B cell (primary cell): ENCODE measurements at regions not wholly inside any gene's neighbourhood (a gene's known extent, or its start where the extent isn't known, plus 50 kb on each side); places are given as distances from the start of the nearest gene placed in this dataset.

ENCODE experiments used
- ATAC-seq: fragments of 200-7000 bp; cut with Tn5 transposase; one replicate; pipeline ENCODE4 v1.10.0; 2021; ENCODE audit warnings: low read depth, mild to moderate bottlenecking, moderate number of reproducible peaks, moderate library complexity
- CTCF ChIA-PET: fragments of 350-600 bp; sonication (Branson Sonifier 250); formaldehyde crosslinking; loops from one replicate; lab custom pipeline; 2021; ENCODE audit warnings: antibody characterized with exemption, inconsistent platforms; lab: Charles Lee
- POLR2A ChIA-PET: fragments of 350-600 bp; sonication (Branson Sonifier 250); formaldehyde crosslinking; loops from one replicate; lab custom pipeline; 2021; ENCODE audit warnings: antibody characterized with exemption; lab: Charles Lee
- DNase-seq: peaks from one replicate; pipeline ENCODE4 v3.0.0; 2013
- H2AFZ ChIP-seq: 2 replicates; pipeline ENCODE4 v1.6.1; 2012; ENCODE audit warnings: mild to moderate bottlenecking, low read depth, low read length; ENCODE audit not compliant: insufficient read depth, poor library complexity, severe bottlenecking
- H3K27ac ChIP-seq, 2 donors: 1 replicate in 1 of 2; 2 replicates in 1 of 2; pipeline ENCODE4 v1.5.1; 2012 to 2013; ENCODE audit warnings: low read length in 2 of 2, mild to moderate bottlenecking in 2 of 2, moderate library complexity in 1 of 2
- H3K27me3 ChIP-seq, 4 experiments: fragments of 200-600 bp in 1 of 4; sonication (generic) in 1 of 4; replicated peaks in 1 of 4; 1 replicate in 2 of 4; 2 replicates in 2 of 4; pipeline versions ENCODE4 v1.6.1 to v1.7.0; 2013 to 2016; ENCODE audit warnings: low read length in 3 of 4, mild to moderate bottlenecking in 2 of 4, mixed read lengths in 1 of 4, moderate library complexity in 1 of 4; ENCODE audit not compliant: insufficient read depth in 4 of 4, control insufficient read depth in 3 of 4; ENCODE audit errors: control extremely low read depth in 1 of 4
- H3K36me3 ChIP-seq, 2 experiments: replicated peaks in 1 of 2; 1 replicate in 1 of 2; 2 replicates in 1 of 2; pipeline versions ENCODE4 v1.6.1 to v1.7.1; 2013; ENCODE audit warnings: low read length in 1 of 2; ENCODE audit not compliant: insufficient read depth in 2 of 2, control insufficient read depth in 1 of 2; ENCODE audit errors: control extremely low read depth in 1 of 2, extremely low read depth in 1 of 2
- H3K4me1 ChIP-seq, 2 donors: fragments of 200-600 bp in 1 of 2; sonication (generic) in 1 of 2; 1 replicate in 1 of 2; 2 replicates in 1 of 2; pipeline versions ENCODE4 v1.5.1 to v1.6.1; 2013 to 2017; ENCODE audit warnings: low read length in 2 of 2; ENCODE audit not compliant: control insufficient read depth in 2 of 2, insufficient read depth in 2 of 2
- H3K4me2 ChIP-seq: replicated peaks from 2 replicates; pipeline ENCODE3; 2012; ENCODE audit warnings: mild to moderate bottlenecking, low read depth, low read length; ENCODE audit not compliant: poor library complexity, severe bottlenecking
- H3K4me3 ChIP-seq, 5 experiments: fragments of 200-600 bp in 1 of 5; sonication (generic) in 1 of 5; 1 replicate in 3 of 5; 2 replicates in 2 of 5; pipeline versions ENCODE4 v1.5.1 to v1.7.0; 2011 to 2016; ENCODE audit warnings: low read length in 4 of 5, mild to moderate bottlenecking in 4 of 5, low read depth in 2 of 5, control low read depth in 1 of 5, moderate library complexity in 1 of 5; ENCODE audit not compliant: insufficient read depth in 1 of 5; ENCODE audit errors: control extremely low read depth in 1 of 5, extremely low read depth in 1 of 5
- H3K79me2 ChIP-seq: fragments of 200-600 bp; sonication (generic); one replicate; pipeline ENCODE4 v1.6.0; 2016; ENCODE audit warnings: low read length; ENCODE audit not compliant: control insufficient read depth, insufficient read depth
- H3K9ac ChIP-seq: fragments of 200-600 bp; sonication (generic); 2 replicates; pipeline ENCODE4 v1.6.1; 2017; ENCODE audit warnings: mild to moderate bottlenecking, low read length, moderate library complexity
- H3K9me3 ChIP-seq, 3 donors: one replicate each; pipeline versions ENCODE4 v1.6.1 to v1.7.1; 2013; ENCODE audit warnings: low read length in 2 of 3; ENCODE audit not compliant: control insufficient read depth in 2 of 3, insufficient read depth in 1 of 3; ENCODE audit errors: control extremely low read depth in 1 of 3
- H4K20me1 ChIP-seq: 2 replicates; pipeline ENCODE4 v1.6.0; 2012; ENCODE audit warnings: mild to moderate bottlenecking, low read length; ENCODE audit not compliant: insufficient read depth, control insufficient read depth, poor library complexity, severe bottlenecking
- H3K27ac Mint-ChIP-seq: one replicate; pipeline ENCODE4 v1.8.0; 2021; ENCODE audit warnings: mixed read lengths
- H3K27me3 Mint-ChIP-seq: one replicate; pipeline ENCODE4 v1.8.0; 2021; ENCODE audit warnings: mixed read lengths
- H3K4me1 Mint-ChIP-seq: one replicate; pipeline ENCODE4 v1.8.0; 2021; ENCODE audit warnings: mixed read lengths
- H3K4me3 Mint-ChIP-seq: one replicate; pipeline ENCODE4 v1.8.0; 2021; ENCODE audit warnings: mixed read lengths
- H3K9me3 Mint-ChIP-seq: one replicate; pipeline ENCODE4 v1.8.0; 2022; ENCODE audit warnings: mixed read lengths; ENCODE audit not compliant: insufficient read depth
- EZH2 ChIP-seq: IDR thresholded peaks from 2 replicates; pipeline ENCODE4 v1.6.1; 2012; ENCODE audit warnings: borderline replicate concordance, low read depth, mild to moderate bottlenecking, moderate library complexity, low read length; ENCODE audit not compliant: insufficient read depth, poor library complexity, severe bottlenecking
- WGBS: methylation state at CpG from one replicate; pipeline ENCODE4 v1.1.5; 2013; ENCODE audit warnings: missing lambda C conversion rate; ENCODE audit not compliant: insufficient coverage; 5-methylcytosine and 5-hydroxymethylcytosine counted together
- intact Hi-C: fragments of 100-400 bp; cut with micrococcal nuclease; formaldehyde crosslinking; loops from one replicate; pipeline ENCODE4 v1.10.0; 2022
- TF ChIP-seq, protein P1 (sequence below): fragments of 200-600 bp; IDR thresholded peaks from one replicate; pipeline ENCODE4 v1.8.0; 2022; ENCODE audit warnings: antibody characterized with exemption, mild to moderate bottlenecking

GRCh38 chr1:230548997-230549396, 93.3 kb upstream of the COG2 start:
- Mint-ChIP-seq H3K27ac (no peak overlapping the region), H3K27me3 (peaks cover 24% of the 10 kb centered on the region), H3K4me1 (no peaks in the 10 kb centered on the region), H3K9me3 (no peaks in the 10 kb centered on the region), H3K4me3 (no peak overlapping the region)
- ChIA-PET CTCF (no interaction called here), POLR2A (no interaction called here)
- no peak for DNase-seq
- 100% methylated on average over 2 of the region's 5 CpGs for WGBS
- no peaks in the 10 kb centered on the region for H3K27me3 ChIP-seq
- H3K36me3 ChIP-seq: no peaks in the 10 kb centered on the region
- no peaks in the 10 kb centered on the region for H3K4me1 ChIP-seq
- H3K4me3 ChIP-seq: no peak overlapping the region
- ATAC-seq: no peak
- H3K9ac ChIP-seq: no peak overlapping the region
- H3K79me2 ChIP-seq: no peaks in the 10 kb centered on the region
- H4K20me1 ChIP-seq: no peaks in the 10 kb centered on the region
- no peaks in the 10 kb centered on the region for H3K9me3 ChIP-seq
- intact Hi-C loops: no loop called here
- H2AFZ ChIP-seq: no peak overlapping the region
- no peak overlapping the region for H3K4me2 ChIP-seq
- TF ChIP-seq, protein P1, sequence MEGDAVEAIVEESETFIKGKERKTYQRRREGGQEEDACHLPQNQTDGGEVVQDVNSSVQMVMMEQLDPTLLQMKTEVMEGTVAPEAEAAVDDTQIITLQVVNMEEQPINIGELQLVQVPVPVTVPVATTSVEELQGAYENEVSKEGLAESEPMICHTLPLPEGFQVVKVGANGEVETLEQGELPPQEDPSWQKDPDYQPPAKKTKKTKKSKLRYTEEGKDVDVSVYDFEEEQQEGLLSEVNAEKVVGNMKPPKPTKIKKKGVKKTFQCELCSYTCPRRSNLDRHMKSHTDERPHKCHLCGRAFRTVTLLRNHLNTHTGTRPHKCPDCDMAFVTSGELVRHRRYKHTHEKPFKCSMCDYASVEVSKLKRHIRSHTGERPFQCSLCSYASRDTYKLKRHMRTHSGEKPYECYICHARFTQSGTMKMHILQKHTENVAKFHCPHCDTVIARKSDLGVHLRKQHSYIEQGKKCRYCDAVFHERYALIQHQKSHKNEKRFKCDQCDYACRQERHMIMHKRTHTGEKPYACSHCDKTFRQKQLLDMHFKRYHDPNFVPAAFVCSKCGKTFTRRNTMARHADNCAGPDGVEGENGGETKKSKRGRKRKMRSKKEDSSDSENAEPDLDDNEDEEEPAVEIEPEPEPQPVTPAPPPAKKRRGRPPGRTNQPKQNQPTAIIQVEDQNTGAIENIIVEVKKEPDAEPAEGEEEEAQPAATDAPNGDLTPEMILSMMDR: no peak
- no peak for TF ChIP-seq EZH2
- no peak overlapping the region for H3K27ac ChIP-seq

DNA sequence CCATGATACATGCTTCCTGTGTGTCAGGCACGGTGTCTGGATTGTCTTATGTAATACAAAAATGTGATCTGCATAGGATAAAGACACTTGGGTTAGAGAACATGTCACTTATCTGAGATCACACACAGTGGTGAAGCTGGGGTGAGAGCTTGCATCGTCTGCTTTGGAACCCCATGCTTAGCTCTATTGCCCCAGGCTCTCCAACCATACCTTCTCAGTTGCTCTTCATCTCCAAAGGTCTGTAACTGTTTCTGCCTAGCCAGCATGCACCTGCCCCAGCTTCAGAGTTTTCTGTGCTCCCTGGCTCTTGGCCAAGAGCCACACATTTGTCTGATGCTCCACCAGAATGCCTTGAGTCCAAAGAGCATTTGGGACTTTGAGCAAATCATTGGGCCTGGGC, 93.9 kb upstream of the COG2 start:
- Histone ChIP-seq H3K4me1 (no peaks in the 10 kb centered on the region), H3K9me3 (no peaks in the 10 kb centered on the region), H3K36me3 (no peaks in the 10 kb centered on the region), H3K9ac (no peak overlapping the region), H2AFZ (no peak overlapping the region), H4K20me1 (no peaks in the 10 kb centered on the region), H3K27me3 (no peaks in the 10 kb centered on the region), H3K4me2 (no peak overlapping the region), H3K4me3 (no peak overlapping the region), H3K27ac (no peak overlapping the region), H3K79me2 (no peaks in the 10 kb centered on the region)
- intact Hi-C loops: no loop called here
- ChIA-PET CTCF (no interaction called here), POLR2A (no interaction called here)
- Mint-ChIP-seq H3K4me1 (no peaks in the 10 kb centered on the region), H3K9me3 (no peaks in the 10 kb centered on the region), H3K4me3 (no peak overlapping the region), H3K27ac (no peak overlapping the region), H3K27me3 (peaks cover 20% of the 10 kb centered on the region)
- ATAC-seq (no peak), DNase-seq (no peak)
- 29% methylated on average over 1 of the region's 2 CpGs for WGBS
- TF ChIP-seq, protein P1: no peak
- TF ChIP-seq EZH2: no peak
